ENCODE measurements at regions not wholly inside any gene's neighbourhood (a gene's known extent, or its start where the extent isn't known, plus 50 kb on each side); places are given as distances from the start of the nearest gene placed in this dataset.

GRCh38 chr4:83701041-83701440 lies 165.1 kb downstream of the GPAT3 start:
- no TSS peak for BruUV-seq (replicated peaks)
- H4K20me1 ChIP-seq (replicated peaks; ENCODE audit: control insufficient read depth, extremely low read depth, insufficient read depth, low read length): no peaks in the 10 kb centered on the region
- H3K9me1 ChIP-seq (replicated peaks; ENCODE audit: control insufficient read depth, extremely low read depth, insufficient read depth, low read length): no peaks in the 10 kb centered on the region
- H3K27me3 ChIP-seq (ENCODE audit: control insufficient read depth in 2 of 2, insufficient read depth in 2 of 2, low read length in 2 of 2): no peaks in the 10 kb centered on the region
- ChIA-PET CTCF (no interaction called here), POLR2A (no interaction called here)
- H3K4me2 ChIP-seq (ENCODE audit: insufficient read depth, low read length): no peak overlapping the region
- dilution Hi-C loops (cut with MboI; ENCODE audit: extremely low pct_ligation_motif_present, low sequenced_read_pairs): no loop called here
- no peaks in the 10 kb centered on the region for H3K36me3 ChIP-seq (ENCODE audit: control insufficient read depth in 2 of 2, extremely low read depth in 1 of 2, insufficient read depth in 2 of 2, low read length in 2 of 2)
- TF ChIP-seq MAX (IDR thresholded peaks at IDR 0.05; ENCODE audit: insufficient read depth, insufficient read length) (no peak), GATA2 (IDR thresholded peaks at IDR 0.05; ENCODE audit: insufficient read depth, insufficient read length, low read depth, low read length) (no peak), CTCF (IDR thresholded peaks at IDR 0.05; ENCODE audit: extremely low read depth in 1 of 2, insufficient read depth in 1 of 2, low read depth in 1 of 2, low read length in 2 of 2) (no peak), POLR2AphosphoS5 (IDR thresholded peaks at IDR 0.05; ENCODE audit: insufficient read depth, low read depth, low read length) (no peak), POLR2A (IDR thresholded peaks at IDR 0.05; ENCODE audit: low read depth, low read length) (no peak), JUN (IDR thresholded peaks at IDR 0.05; ENCODE audit: borderline replicate concordance, insufficient read depth, insufficient read length, low read depth) (no peak)
- no peak overlapping the region for H2AFZ ChIP-seq (ENCODE audit: low read depth, low read length)
- H3K9ac ChIP-seq (replicated peaks; ENCODE audit: extremely low read depth, insufficient read depth, low read length): no peak overlapping the region
- H3K4me3 ChIP-seq (replicated peaks in 1 of 3; ENCODE audit: insufficient read depth in 1 of 3, low read depth in 1 of 3, low read length in 3 of 3): no peak overlapping the region
- no peaks in the 10 kb centered on the region for H3K9me3 ChIP-seq (replicated peaks; ENCODE audit: control insufficient read depth, insufficient read depth, low read length)
- FAIRE-seq (no peak), DNase-seq (ENCODE audit: low read depth, low spot score) (no peak)
- H3K79me2 ChIP-seq (ENCODE audit: control insufficient read depth, insufficient read depth, low read length): no peaks in the 10 kb centered on the region
- intact Hi-C loops (cut with micrococcal nuclease): no loop called here
- no peak overlapping the region for H3K27ac ChIP-seq (ENCODE audit: insufficient read depth, low read depth, low read length)
- no peaks in the 10 kb centered on the region for H3K4me1 ChIP-seq (ENCODE audit: control insufficient read depth, extremely low read depth, insufficient read depth, low read length)

- POLR2A ChIA-PET: no interaction called here
- no peak overlapping the region for H3K4me3 ChIP-seq (replicated peaks in 1 of 3; ENCODE audit: insufficient read depth in 1 of 3, low read depth in 1 of 3, low read length in 3 of 3)
- no peaks in the 10 kb centered on the region for H3K36me3 ChIP-seq (ENCODE audit: control insufficient read depth in 2 of 2, extremely low read depth in 1 of 2, insufficient read depth in 2 of 2, low read length in 2 of 2)
- dilution Hi-C loops (cut with MboI; ENCODE audit: extremely low pct_ligation_motif_present, low sequenced_read_pairs) (no loop called here), intact Hi-C loops (cut with micrococcal nuclease) (no loop called here)
- no peak overlapping the region for H3K9ac ChIP-seq (replicated peaks; ENCODE audit: extremely low read depth, insufficient read depth, low read length)
- no peak overlapping the region for H3K4me2 ChIP-seq (ENCODE audit: insufficient read depth, low read length)
- TF ChIP-seq POLR2A (IDR thresholded peaks at IDR 0.05; ENCODE audit: low read depth, low read length) (no peak), GATA2 (IDR thresholded peaks at IDR 0.05; ENCODE audit: insufficient read depth, insufficient read length, low read depth, low read length) (no peak), FOS (IDR thresholded peaks at IDR 0.05; ENCODE audit: borderline replicate concordance, insufficient read depth, low read length) (no peak), CTCF (IDR thresholded peaks at IDR 0.05; ENCODE audit: extremely low read depth in 1 of 2, insufficient read depth in 1 of 2, low read depth in 1 of 2, low read length in 2 of 2) (no peak), POLR2AphosphoS5 (IDR thresholded peaks at IDR 0.05; ENCODE audit: insufficient read depth, low read depth, low read length) (no peak), MYC (IDR thresholded peaks at IDR 0.05; ENCODE audit: low read depth, low read length) (no peak), EZH2 (IDR thresholded peaks at IDR 0.05; ENCODE audit: borderline replicate concordance, low read depth, low read length, severe bottlenecking) (no peak), JUN (IDR thresholded peaks at IDR 0.05; ENCODE audit: borderline replicate concordance, insufficient read depth, insufficient read length, low read depth) (no peak), MAX (IDR thresholded peaks at IDR 0.05; ENCODE audit: insufficient read depth, insufficient read length) (no peak)
- H4K20me1 ChIP-seq (replicated peaks; ENCODE audit: control insufficient read depth, extremely low read depth, insufficient read depth, low read length): no peaks in the 10 kb centered on the region
- no peaks in the 10 kb centered on the region for H3K9me3 ChIP-seq (replicated peaks; ENCODE audit: control insufficient read depth, insufficient read depth, low read length)
- H2AFZ ChIP-seq (ENCODE audit: low read depth, low read length): no peak overlapping the region
- no TSS peak for BruUV-seq (replicated peaks)
- H3K27ac ChIP-seq (ENCODE audit: insufficient read depth, low read depth, low read length): no peak overlapping the region
- FAIRE-seq (no peak), DNase-seq (ENCODE audit: low read depth, low spot score) (no peak)
- no peaks in the 10 kb centered on the region for H3K4me1 ChIP-seq (ENCODE audit: control insufficient read depth, extremely low read depth, insufficient read depth, low read length)
- CTCF ChIA-PET: no interaction called here
- H3K79me2 ChIP-seq (ENCODE audit: control insufficient read depth, insufficient read depth, low read length): no peaks in the 10 kb centered on the region
- no peaks in the 10 kb centered on the region for H3K27me3 ChIP-seq (ENCODE audit: control insufficient read depth in 2 of 2, insufficient read depth in 2 of 2, low read length in 2 of 2)
- H3K9me1 ChIP-seq (replicated peaks; ENCODE audit: control insufficient read depth, extremely low read depth, insufficient read depth, low read length): no peaks in the 10 kb centered on the region
Measured at GRCh38 chr4:83699358-83699757, 163.4 kb downstream of the GPAT3 start.
